HG03025 (cell line): ENCODE measurements at regions not wholly inside any gene's neighbourhood (a gene's known extent, or its start where the extent isn't known, plus 50 kb on each side); places are given as distances from the start of the nearest gene placed in this dataset.
"Not testable (repeated sequence)": the region's sequence is repeated elsewhere in the genome, so short reads cannot be mapped to it uniquely, and the experiment has no call there.

ENCODE experiments used
- ATAC-seq: cut with Tn5 transposase; IDR thresholded peaks from one replicate; pipeline ENCODE4 v1.9.1; 2021; ENCODE audit warnings: mild to moderate bottlenecking, moderate library complexity; ENCODE audit not compliant: unreplicated experiment, low FRiP score

DNA sequence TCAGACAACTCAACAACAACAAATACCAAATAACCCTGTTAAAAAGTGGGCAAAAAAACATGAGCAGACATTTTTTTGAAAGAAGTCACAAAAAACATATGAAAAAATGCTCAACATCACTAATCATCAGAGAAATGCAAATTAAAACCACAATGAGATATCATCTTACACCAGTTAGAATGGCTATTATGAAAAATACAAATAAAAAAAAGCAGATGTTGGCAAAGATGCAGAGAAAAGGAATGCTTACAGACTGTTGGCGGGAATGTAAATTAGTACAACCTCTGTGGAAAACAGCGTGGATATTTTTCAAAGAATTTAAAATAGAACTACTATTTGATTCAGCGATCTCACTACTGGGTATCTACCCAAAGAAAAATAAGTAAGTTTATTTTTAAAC, 114.0 kb downstream of the SLC38A4 start:
- ATAC-seq, result no peak

DNA sequence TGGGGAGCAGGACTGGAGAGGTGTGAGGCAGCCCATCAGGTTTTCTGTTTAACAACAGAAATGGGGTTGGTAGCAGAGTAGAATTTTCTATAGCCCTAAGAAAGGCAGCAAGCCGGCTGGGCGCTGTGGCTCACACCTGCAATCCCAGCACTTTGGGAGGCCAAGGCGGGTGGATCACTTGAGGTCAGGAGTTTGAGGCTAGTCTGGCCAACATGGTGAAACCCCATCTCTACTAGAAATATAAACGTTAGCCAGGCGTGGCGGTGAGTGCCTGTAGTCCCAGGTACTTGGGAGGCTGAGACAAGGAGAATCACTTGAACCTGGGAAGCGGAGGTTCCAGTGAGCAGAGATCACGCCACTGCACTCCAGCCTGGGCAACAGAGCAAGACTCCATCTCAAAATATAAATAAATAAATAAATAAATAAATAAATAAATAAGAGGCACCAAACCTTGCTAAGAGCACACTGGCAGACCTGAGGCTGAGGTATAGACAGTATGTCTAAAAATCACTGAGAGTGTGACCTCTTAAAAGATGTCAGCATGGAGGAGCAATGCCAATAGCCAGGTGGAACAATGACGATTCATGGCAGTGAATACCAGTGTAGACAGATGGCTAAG, 115.6 kb downstream of the SLC38A4 start:
- no peak for ATAC-seq

DNA sequence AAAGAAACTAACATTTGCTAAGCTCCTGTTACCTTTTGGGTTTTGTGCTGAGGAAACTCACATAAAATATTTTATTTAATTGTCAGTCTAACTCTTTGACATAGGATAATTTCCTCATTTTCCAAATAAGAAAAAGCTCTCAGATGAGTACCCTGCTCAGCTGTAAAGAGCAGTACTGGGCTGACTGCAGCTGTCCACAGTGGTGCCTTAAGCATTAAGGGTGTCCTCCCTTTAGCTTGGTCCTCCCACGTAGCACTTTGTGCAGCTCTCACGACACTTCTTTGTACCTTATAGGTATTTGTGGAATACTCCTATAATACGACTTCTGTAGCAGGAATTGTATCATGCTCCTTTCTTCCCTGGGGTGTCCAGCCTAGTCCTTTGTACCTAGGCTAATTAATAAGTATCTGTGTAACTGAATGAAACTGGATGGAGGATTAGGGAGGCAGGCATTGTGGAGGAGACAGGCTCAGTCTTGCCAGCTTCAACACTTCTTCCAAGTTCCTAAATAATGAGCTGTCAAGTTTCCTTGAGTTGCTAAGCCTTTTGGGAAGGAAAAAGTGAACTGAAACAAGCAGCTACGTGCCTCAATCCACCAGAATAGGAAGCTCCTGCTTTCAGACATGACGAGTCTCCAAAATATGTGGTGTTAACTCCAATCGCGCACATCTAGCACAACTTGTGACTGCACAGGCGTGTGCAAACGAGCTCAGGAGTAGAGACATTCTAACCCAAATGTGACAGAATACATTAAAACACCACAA, 123.0 kb downstream of the SLC38A4 start:
- ATAC-seq, result no peak

DNA sequence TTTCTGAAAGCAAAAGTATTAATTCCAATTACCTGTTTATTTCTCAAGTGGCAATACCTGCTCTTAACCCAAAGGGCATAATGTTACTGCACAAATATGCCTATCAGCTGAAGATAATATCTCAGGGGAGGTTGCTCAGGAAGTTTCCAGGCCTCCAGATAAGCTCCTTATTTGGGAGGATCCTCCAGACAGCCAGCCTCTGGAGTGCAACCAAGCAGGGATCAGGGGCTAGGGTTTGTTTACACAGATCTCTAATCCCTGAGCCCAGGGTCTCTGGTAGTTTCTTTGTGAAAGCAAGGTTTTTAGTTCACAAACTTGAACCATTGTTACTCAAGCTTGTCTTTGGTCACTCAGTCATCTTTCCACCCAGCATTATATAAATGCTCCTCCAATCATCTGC, 124.4 kb downstream of the SLC38A4 start:
- no peak for ATAC-seq

DNA sequence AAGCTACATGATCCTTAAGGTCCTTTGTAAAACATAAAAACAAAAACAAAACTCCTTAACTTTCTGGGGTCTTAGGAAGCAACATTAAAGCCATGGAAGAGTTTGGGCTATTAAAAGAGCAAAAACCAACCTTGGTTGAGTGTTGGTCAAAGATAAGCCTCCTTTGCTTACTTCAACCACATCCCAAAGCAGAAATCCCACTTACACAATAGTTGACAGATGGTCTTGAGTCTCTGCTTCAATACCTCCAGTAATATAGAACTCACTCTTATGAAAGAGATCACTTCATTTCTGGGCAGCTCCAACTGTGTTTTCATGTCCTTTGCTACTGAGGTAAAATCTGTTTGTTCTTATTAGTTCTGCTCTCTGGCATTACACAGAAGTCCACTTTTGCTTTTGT, 125.8 kb downstream of the SLC38A4 start:
- no peak for ATAC-seq

DNA sequence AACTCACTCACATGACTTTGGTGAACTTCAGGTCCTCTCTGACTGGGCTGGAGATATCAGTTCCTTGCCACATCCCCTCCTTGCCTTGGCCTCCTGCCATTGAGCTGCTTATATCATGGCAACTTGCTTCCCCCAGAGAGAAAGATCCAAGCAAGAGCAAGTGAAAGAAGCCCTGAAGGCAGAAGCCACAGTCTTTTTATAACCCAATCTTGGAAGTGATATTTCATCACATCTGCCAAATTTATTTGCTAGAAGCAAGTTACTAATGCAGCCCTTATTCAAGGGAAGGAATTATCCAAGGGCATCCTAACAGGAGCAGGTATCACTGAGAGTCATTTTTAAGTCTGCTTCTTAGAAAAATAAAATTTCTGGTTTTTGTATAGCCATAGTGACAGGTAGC, 127.8 kb downstream of the SLC38A4 start:
- ATAC-seq, result no peak

DNA sequence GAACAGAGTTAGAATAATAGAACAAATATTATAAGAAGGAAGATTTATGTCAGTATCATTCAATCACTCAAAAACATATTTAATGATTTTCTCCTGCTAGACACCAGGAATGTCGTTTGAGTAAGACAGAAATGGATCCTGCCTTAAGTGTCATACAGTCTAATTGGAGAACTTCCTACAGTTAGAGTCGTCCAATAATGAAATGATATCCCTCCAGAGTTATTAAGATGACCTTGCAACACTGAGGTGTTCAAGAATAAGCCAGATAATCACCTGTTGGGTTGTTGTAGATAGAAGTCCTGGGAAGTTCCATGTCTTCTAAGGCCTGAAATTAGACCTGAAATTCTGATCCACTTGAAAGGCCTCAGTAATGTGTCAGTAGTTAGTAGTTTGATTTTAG, 132.3 kb downstream of the SLC38A4 start:
- no peak for ATAC-seq

DNA sequence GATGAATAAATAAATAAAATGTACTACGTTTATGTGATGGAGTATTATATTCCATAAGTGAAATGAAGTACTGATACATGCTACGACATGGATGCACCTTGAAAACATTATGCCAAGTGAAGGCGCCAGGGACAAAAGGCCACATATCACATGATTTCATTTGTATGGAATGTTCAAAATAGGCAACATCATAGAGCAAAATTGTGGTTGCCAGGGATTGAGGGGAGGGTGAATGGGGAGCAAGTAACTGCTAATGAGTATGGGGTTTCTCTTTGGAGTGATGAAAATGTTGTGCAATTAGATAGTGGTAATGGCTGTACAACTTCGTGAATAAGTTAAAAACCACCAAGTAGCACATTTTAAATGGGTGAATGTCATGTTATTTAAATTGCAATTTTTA, 132.8 kb downstream of the SLC38A4 start:
- ATAC-seq, result no peak

DNA sequence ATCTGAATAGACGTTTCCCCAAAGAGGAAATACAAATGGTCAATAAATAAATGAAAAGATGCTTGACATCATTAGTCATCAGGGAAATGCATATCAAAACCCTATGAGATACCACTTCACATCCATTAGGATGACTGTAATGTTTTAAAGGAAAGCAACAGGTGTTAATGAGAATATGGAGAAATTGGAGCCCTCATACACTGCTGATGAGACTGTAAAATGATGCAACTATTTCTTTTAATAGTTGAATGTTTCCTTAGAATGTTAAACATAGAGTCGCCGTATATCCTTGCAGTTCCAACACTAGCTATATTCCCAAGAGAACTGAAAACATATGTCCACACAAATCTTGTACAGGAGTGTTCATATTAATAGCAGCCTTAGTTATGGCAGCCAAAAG, 133.2 kb downstream of the SLC38A4 start:
- no peak for ATAC-seq

DNA sequence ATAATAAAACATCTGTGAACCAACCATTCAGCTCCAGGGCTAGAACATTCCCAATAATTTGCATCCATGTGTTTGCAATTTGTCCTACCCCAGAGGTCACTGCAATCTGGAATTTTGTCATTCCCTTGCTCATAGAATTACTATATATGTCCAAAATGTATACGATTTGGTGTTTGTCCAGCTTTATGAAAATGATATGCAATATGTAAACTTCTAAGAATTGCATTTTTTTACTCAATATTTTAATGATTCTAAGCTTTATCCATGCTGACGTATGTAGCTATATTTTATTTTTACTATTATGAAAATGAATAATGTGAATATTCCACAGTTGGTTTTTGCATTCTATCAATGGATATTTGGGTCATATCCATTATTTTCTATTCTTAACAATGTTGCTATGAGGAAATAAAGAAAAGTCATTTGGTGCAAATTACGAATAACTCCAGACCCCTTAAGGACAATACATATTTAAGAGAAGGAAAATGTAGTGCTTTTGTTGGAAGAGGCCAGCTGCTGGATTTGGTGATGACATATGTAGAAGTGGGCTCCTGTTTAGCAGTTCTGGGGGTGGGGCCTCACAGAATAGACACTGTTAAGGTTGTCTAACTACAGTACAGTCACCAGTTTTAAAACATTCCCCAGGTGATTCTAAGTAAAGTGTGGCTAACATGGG, 139.4 kb downstream of the SLC38A4 start:
- no peak for ATAC-seq

DNA sequence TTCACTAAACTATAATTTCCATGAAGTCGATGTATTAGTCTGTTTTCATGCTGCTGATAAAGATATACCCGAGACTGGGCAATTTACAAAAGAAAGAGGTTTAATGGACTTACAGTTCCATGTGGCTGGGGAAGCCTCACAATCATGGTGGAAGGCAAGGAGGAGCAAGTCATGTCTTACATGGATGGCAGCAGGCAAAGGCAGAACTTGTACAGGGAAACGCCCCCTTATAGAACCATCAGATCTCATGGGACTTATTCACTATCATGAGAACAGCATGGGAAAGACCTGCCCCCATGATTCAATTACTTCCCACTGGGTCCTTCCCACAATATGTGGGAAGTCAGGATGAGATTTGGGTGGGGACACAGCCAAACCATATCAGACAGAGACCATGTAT, 141.6 kb downstream of the SLC38A4 start:
- ATAC-seq, result not testable (repeated sequence)

DNA sequence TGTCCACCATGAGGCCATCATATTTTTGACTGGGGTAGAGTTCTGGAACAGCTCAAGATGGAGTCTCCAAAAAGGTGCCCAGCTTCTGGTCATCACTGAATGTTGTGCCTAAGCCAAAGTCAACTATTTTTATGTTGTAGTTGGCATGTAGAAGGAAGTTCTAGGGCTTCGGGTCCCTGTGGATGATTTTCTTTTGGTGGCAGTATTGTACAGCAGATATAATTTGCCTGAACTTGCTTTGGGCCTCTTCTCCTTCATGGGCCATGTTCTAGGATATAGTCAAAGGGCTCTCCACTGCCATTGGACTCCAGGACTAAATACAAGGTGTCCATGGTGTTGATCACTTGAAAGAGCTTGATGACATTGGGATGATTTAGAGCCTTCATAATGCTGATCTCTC, 143.6 kb downstream of the SLC38A4 start:
- ATAC-seq, result no peak

DNA sequence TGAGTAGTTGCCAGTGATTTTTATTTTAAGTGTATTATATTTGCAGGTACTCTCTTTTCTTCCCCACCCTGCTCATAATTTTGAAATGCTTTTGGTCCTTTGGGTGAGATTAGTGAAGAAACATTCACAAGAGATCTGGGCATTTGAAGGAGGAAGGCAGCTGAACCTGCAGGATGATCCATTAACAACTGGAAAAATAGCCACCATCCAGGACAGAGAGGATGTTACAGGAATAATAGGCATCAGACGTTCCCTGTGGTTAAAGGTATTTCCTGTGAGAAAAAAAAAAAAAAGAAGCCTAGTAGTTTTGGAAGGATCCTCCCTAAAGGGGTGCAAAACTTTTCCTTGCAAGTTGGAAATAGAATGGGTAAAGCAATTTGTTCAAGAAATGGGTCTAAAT, 145.3 kb downstream of the SLC38A4 start:
- ATAC-seq, result no peak

DNA sequence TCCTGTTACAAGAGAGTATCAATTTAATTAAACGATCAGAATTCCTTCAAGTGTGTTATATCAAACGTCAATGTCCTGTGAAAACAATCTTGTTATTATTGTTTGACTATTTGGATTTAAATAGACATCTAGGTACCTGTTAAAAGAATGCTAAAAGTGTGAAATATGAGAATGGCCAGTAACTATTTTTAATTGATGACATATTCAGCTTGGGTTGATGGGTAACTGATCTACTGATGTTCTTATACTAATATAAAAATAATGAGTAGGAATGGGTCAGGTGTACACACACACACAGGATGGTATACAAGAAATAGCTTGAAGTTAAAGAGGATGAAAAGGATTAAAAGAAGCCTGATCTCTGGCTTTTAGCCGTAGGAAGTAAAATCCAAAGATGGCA, 146.0 kb downstream of the SLC38A4 start:
- no peak for ATAC-seq

DNA sequence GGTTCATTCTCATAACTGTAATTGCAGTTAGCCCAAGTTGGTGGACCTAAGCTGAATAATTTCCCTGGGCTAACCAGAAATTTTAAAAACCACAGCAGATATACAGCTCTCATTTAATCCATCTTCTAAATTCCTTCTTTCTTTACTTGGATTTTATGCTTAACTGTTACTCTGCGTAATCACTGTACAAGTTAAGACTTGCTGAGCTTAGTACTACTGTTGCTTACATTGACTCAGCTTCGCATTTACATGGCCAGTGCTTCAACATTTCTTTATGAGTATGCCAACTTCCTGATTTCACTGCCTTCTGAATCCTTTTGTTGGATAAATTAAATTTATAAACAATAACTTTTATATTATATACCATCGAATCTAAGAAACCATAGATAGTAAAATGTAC, 147.4 kb downstream of the SLC38A4 start:
- no peak for ATAC-seq

DNA sequence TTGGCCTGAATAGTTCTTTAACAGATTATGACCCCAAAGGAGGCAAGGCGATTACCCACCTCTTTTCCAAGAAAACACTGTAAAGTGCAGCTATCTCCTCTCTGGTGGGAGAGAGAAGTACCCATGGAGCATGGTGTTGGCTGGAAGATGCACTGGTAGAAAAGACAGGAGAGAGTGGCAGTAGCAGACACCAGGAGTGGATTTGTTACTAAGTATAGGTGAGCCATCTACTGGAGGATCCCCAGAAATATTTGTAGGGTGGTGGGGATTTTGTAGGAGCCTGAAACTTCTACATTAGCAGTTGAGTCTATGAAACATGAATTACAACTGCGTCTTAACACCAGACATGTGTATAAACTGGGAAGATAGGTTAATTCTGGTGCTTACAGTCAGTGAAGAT, 148.0 kb downstream of the SLC38A4 start:
- ATAC-seq, result no peak

DNA sequence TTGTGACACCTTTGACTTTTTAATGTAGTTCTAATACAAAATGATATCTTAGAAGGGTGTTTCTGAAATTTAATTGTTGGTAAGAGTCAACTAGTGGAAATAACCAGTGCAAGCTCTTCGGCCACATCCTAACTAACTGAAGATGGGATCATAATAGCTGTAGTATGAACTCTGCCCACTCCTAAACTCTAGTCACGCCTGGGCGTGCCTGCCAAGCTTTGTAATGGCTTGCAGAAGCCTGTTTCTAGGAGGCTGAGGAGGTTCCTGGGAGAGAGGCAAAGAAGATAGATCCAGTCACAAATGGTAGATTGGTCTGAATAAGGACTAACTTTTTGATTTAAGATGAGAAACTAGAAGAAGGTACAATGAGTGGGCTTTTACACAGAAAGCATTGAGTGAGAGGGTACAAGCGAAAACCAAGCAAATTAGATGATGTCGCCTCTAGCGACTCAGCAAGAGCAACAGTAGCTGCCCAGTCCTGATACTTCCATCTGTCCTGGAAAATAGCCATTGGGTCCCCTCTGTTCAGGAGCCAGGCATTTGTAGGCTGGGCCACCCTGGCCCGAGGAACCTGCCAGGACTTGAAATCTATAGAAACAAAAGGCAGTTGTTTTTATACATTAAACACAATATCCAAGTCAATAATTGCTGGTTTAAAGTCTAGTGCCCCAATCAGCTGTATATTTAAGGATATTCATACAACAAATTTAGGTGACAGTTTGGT, 148.8 kb downstream of the SLC38A4 start:
- ATAC-seq, result no peak

DNA sequence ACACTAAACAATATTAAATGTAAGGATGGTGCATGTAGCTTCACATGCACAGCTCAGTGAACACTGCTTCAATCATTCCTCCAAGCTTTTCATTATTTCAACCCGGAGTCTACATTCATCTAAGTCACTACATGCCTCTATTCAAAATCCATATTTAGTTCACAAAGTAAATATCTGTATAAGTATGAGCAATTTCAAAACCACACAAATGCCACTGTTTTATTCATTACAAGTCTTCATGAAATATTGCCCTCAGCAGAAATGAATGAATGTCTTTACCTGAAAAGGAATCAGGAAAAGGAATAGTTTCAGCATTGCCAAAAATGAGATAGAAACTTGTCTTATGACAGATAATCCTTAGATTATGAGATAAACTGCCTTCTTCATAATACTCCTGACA, 149.4 kb downstream of the SLC38A4 start:
- no peak for ATAC-seq

DNA sequence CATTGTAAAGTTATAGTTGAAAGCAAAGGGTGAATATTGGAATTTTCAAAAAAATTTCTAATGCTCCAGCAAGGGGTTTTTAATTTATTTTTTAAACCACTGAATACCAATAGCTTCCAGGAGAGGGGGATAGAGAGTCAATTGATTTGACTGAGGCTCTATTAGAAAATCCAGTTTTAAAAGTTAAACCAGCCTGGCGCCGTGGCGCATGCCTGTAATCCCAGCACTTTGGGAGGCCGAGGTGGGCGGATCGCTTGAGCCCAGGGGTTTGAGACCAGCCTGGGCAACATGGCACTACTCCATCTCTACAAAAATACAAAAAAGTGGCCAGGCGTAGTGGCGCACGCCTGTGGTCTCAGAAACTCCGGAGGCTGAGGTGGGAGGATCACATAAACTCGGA, 150.1 kb downstream of the SLC38A4 start:
- no peak for ATAC-seq

DNA sequence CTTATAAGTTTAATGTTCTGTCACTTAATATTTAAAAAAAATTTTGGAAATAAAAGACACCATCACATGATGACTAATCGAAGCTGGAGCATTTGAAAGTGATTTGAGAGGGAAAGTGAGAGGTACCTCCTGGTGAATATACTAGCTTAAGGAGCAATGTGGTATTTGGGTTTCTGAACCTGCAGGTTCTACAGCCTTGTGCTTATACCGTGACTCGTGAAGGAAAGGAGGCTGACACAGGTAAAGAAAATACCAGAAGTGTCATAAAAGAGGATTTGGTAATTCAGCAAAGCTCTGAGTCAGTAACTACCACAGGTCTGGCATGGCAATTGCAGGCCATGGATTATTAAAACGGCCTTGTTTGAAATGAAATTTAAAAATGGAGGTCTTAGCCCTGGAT, 151.0 kb downstream of the SLC38A4 start:
- no peak for ATAC-seq

DNA sequence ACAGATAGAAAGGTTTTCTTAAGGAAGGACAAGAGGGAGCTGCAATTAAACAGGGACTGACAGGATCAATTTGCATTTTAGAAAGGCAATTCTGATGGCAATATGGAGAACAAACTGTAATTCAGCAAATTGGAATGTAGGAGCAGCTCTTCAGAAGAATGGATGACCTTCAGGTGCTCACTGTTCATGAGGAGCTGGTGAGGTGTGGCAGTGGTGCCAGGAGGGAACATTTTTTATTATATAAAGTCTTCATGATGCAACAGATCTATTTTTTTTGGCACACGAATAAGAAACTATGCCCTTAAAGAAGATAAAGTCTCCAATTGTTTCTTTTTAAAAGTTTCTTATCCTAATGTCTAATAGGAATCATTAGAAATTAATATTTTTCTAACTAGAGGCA, 151.7 kb downstream of the SLC38A4 start:
- no peak for ATAC-seq
